WTC11 (cell line): ENCODE measurements at regions not wholly inside any gene's neighbourhood (a gene's known extent, or its start where the extent isn't known, plus 50 kb on each side); places are given as distances from the start of the nearest gene placed in this dataset.

Experiments used
- ATAC-seq: fragments of 200-7000 bp; cut with Tn5 transposase; 2 replicates; pipeline ENCODE4 v1.10.0; 2021; ENCODE audit warnings: mild to moderate bottlenecking, moderate library complexity
- CTCF ChIA-PET: fragments of 300-600 bp; sonication (Branson Sonifier 250); formaldehyde crosslinking; loops from one replicate; lab custom pipeline; 2021; ENCODE audit warnings: antibody characterized with exemption; lab: Charles Lee
- POLR2A ChIA-PET: fragments of 350-600 bp; sonication (Branson Sonifier 250); formaldehyde crosslinking; loops from one replicate; lab custom pipeline; 2021; ENCODE audit warnings: antibody characterized with exemption; lab: Charles Lee
- DNase-seq: peaks from one replicate; pipeline ENCODE4 v3.0.0; 2021; ENCODE audit warnings: low spot score
- H3K27ac Mint-ChIP-seq: 2 replicates; pipeline ENCODE4 v1.8.0; 2021; ENCODE audit warnings: mixed read lengths
- H3K27me3 Mint-ChIP-seq: 2 replicates; pipeline ENCODE4 v1.8.0; 2021; ENCODE audit warnings: low read depth, mild to moderate bottlenecking, moderate library complexity, mixed read lengths
- H3K36me3 Mint-ChIP-seq: 2 replicates; pipeline ENCODE4 v1.8.0; 2021; ENCODE audit warnings: mixed read lengths
- H3K4me1 Mint-ChIP-seq: 2 replicates; pipeline ENCODE4 v1.8.0; 2022; ENCODE audit warnings: mixed read lengths
- H3K4me3 Mint-ChIP-seq: 2 replicates; pipeline ENCODE4 v1.8.0; 2021; ENCODE audit warnings: mild to moderate bottlenecking, moderate library complexity, mixed read lengths
- H3K9me3 Mint-ChIP-seq: 2 replicates; pipeline ENCODE4 v1.8.0; 2021; ENCODE audit warnings: mixed read lengths
- ETV6 ChIP-seq: sonication (generic); formaldehyde crosslinking; IDR thresholded peaks from 2 replicates; pipeline ENCODE4 v1.8.1; 2022; ENCODE audit warnings: mild to moderate bottlenecking, missing genetic modification reagents
- GRHL2 ChIP-seq: fragments of 250-450 bp; sonication (Bioruptor Pico); IDR thresholded peaks from 2 replicates; pipeline ENCODE4 v1.8.0; 2022; ENCODE audit warnings: mild to moderate bottlenecking, moderate library complexity; ENCODE audit not compliant: insufficient replicate concordance, severe bottlenecking
- HMGA2 ChIP-seq: fragments of 250-450 bp; sonication (Bioruptor Pico); IDR thresholded peaks from 2 replicates; pipeline ENCODE4 v1.4.0; 2021; ENCODE audit warnings: mild to moderate bottlenecking, moderate library complexity
- JUN ChIP-seq: sonication (generic); formaldehyde crosslinking; IDR thresholded peaks from 2 replicates; pipeline ENCODE4 v1.8.0; 2023; ENCODE audit warnings: mild to moderate bottlenecking, missing genetic modification reagents
- MXD4 ChIP-seq: fragments of 250-450 bp; sonication (Bioruptor Pico); IDR thresholded peaks from 2 replicates; pipeline ENCODE4 v1.8.0; 2021; ENCODE audit warnings: mild to moderate bottlenecking, moderate library complexity, borderline replicate concordance
- RELA ChIP-seq: sonication (generic); formaldehyde crosslinking; IDR thresholded peaks from 2 replicates; pipeline ENCODE4 v1.8.1; 2022; ENCODE audit warnings: missing genetic modification reagents, mild to moderate bottlenecking, borderline replicate concordance
- SMAD3 ChIP-seq: sonication (generic); formaldehyde crosslinking; IDR thresholded peaks from 2 replicates; pipeline ENCODE4 v1.8.0; 2022; ENCODE audit warnings: missing genetic modification reagents, mild to moderate bottlenecking, borderline replicate concordance
- TEAD1 ChIP-seq: sonication (generic); formaldehyde crosslinking; IDR thresholded peaks from 2 replicates; pipeline ENCODE4 v1.8.0; 2022; ENCODE audit warnings: mild to moderate bottlenecking, missing genetic modification reagents
- TEAD4 ChIP-seq: sonication (generic); formaldehyde crosslinking; IDR thresholded peaks from 2 replicates; pipeline ENCODE4 v1.8.0; 2022; ENCODE audit warnings: mild to moderate bottlenecking, missing genetic modification reagents
- ZNF232 ChIP-seq: sonication (generic); formaldehyde crosslinking; IDR thresholded peaks from 2 replicates; pipeline ENCODE4 v1.8.0; 2022; ENCODE audit warnings: mild to moderate bottlenecking, missing genetic modification reagents
- ZNF317 ChIP-seq: sonication (generic); formaldehyde crosslinking; IDR thresholded peaks from 2 replicates; pipeline ENCODE4 v1.8.1; 2023; ENCODE audit warnings: low read depth, mild to moderate bottlenecking, moderate library complexity, missing genetic modification reagents, borderline replicate concordance
- ZNF416 ChIP-seq: fragments of 250-450 bp; sonication (Bioruptor Pico); IDR thresholded peaks from 2 replicates; pipeline ENCODE4 v1.9.0; 2021; ENCODE audit warnings: mild to moderate bottlenecking, inconsistent platforms
- TF ChIP-seq, protein P1 (sequence below): sonication (generic); formaldehyde crosslinking; IDR thresholded peaks from 2 replicates; pipeline ENCODE4 v1.8.0; 2022; ENCODE audit warnings: mild to moderate bottlenecking, missing genetic modification reagents
- TF ChIP-seq, protein P2 (sequence below): sonication (generic); formaldehyde crosslinking; IDR thresholded peaks from 2 replicates; pipeline ENCODE4 v1.8.1; 2023; ENCODE audit warnings: mild to moderate bottlenecking, missing genetic modification reagents
- TF ChIP-seq, protein P3 (sequence below): fragments of 250-450 bp; sonication (Bioruptor Pico); IDR thresholded peaks from 2 replicates; pipeline ENCODE4 v1.9.0; 2021; ENCODE audit warnings: mild to moderate bottlenecking
- TF ChIP-seq, protein P4 (sequence below): sonication (generic); formaldehyde crosslinking; IDR thresholded peaks from 2 replicates; pipeline ENCODE4 v1.8.1; 2022; ENCODE audit warnings: mild to moderate bottlenecking, missing genetic modification reagents, moderate library complexity, borderline replicate concordance
- TF ChIP-seq, protein P5 (sequence below): sonication (generic); formaldehyde crosslinking; IDR thresholded peaks from 2 replicates; pipeline ENCODE4 v1.8.0; 2023; ENCODE audit warnings: missing genetic modification reagents, mild to moderate bottlenecking, borderline replicate concordance
- TF ChIP-seq, protein P6 (sequence below): sonication (generic); formaldehyde crosslinking; IDR thresholded peaks from 2 replicates; pipeline ENCODE4 v1.8.1; 2023; ENCODE audit warnings: mild to moderate bottlenecking, moderate library complexity, missing genetic modification reagents
- TF ChIP-seq, protein P7 (sequence below): sonication (generic); formaldehyde crosslinking; IDR thresholded peaks from 2 replicates; pipeline ENCODE4 v1.8.1; 2022; ENCODE audit warnings: low read depth, missing genetic modification reagents, borderline replicate concordance

DNA sequence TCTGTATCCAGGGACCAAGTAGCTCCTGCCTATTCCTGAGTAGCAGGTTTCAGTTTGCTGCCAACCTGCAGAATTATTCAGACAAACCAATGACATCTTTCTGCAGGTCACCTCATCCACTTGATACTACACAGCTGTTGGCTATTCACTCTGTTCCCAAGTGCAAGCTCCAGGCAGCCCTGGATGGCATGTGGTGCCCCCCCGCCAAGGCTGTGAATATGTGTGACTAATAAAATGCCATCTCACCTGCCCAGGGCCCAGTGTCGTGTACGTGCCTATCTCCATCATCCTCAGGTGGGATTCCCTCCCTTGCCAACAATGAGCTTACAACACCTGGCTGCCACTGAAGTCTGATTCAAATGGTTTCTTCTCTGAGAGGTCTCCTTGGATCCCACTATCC lies 125.8 kb downstream of the RAB11FIP2 start:
- ChIA-PET CTCF (no interaction called here), POLR2A (no interaction called here)
- Mint-ChIP-seq H3K36me3 (no peaks in the 10 kb centered on the region), H3K4me3 (no peak overlapping the region), H3K27ac (no peak overlapping the region), H3K4me1 (no peaks in the 10 kb centered on the region), H3K27me3 (no peaks in the 10 kb centered on the region), H3K9me3 (no peaks in the 10 kb centered on the region)
- DNase-seq = no peak
- no peak for ATAC-seq
- TF ChIP-seq ZNF232 (CRISPR knock-in tag) (no peak), ZNF416 (CRISPR knock-in tag) (no peak), TEAD4 (CRISPR knock-in tag) (no peak), ETV6 (CRISPR knock-in tag) (no peak), TEAD1 (CRISPR knock-in tag) (no peak), ZNF317 (CRISPR knock-in tag) (no peak)
- TF ChIP-seq, protein P1, sequence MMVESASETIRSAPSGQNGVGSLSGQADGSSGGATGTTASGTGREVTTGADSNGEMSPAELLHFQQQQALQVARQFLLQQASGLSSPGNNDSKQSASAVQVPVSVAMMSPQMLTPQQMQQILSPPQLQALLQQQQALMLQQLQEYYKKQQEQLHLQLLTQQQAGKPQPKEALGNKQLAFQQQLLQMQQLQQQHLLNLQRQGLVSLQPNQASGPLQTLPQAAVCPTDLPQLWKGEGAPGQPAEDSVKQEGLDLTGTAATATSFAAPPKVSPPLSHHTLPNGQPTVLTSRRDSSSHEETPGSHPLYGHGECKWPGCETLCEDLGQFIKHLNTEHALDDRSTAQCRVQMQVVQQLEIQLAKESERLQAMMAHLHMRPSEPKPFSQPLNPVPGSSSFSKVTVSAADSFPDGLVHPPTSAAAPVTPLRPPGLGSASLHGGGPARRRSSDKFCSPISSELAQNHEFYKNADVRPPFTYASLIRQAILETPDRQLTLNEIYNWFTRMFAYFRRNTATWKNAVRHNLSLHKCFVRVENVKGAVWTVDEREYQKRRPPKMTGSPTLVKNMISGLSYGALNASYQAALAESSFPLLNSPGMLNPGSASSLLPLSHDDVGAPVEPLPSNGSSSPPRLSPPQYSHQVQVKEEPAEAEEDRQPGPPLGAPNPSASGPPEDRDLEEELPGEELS = no peak
- TF ChIP-seq, protein P2, sequence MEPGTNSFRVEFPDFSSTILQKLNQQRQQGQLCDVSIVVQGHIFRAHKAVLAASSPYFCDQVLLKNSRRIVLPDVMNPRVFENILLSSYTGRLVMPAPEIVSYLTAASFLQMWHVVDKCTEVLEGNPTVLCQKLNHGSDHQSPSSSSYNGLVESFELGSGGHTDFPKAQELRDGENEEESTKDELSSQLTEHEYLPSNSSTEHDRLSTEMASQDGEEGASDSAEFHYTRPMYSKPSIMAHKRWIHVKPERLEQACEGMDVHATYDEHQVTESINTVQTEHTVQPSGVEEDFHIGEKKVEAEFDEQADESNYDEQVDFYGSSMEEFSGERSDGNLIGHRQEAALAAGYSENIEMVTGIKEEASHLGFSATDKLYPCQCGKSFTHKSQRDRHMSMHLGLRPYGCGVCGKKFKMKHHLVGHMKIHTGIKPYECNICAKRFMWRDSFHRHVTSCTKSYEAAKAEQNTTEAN (CRISPR knock-in tag) = no peak
- TF ChIP-seq, protein P3, sequence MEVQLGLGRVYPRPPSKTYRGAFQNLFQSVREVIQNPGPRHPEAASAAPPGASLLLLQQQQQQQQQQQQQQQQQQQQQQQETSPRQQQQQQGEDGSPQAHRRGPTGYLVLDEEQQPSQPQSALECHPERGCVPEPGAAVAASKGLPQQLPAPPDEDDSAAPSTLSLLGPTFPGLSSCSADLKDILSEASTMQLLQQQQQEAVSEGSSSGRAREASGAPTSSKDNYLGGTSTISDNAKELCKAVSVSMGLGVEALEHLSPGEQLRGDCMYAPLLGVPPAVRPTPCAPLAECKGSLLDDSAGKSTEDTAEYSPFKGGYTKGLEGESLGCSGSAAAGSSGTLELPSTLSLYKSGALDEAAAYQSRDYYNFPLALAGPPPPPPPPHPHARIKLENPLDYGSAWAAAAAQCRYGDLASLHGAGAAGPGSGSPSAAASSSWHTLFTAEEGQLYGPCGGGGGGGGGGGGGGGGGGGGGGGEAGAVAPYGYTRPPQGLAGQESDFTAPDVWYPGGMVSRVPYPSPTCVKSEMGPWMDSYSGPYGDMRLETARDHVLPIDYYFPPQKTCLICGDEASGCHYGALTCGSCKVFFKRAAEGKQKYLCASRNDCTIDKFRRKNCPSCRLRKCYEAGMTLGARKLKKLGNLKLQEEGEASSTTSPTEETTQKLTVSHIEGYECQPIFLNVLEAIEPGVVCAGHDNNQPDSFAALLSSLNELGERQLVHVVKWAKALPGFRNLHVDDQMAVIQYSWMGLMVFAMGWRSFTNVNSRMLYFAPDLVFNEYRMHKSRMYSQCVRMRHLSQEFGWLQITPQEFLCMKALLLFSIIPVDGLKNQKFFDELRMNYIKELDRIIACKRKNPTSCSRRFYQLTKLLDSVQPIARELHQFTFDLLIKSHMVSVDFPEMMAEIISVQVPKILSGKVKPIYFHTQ = no peak
- TF ChIP-seq, protein P4, sequence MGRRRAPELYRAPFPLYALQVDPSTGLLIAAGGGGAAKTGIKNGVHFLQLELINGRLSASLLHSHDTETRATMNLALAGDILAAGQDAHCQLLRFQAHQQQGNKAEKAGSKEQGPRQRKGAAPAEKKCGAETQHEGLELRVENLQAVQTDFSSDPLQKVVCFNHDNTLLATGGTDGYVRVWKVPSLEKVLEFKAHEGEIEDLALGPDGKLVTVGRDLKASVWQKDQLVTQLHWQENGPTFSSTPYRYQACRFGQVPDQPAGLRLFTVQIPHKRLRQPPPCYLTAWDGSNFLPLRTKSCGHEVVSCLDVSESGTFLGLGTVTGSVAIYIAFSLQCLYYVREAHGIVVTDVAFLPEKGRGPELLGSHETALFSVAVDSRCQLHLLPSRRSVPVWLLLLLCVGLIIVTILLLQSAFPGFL (CRISPR knock-in tag) = no peak
- TF ChIP-seq, protein P5, sequence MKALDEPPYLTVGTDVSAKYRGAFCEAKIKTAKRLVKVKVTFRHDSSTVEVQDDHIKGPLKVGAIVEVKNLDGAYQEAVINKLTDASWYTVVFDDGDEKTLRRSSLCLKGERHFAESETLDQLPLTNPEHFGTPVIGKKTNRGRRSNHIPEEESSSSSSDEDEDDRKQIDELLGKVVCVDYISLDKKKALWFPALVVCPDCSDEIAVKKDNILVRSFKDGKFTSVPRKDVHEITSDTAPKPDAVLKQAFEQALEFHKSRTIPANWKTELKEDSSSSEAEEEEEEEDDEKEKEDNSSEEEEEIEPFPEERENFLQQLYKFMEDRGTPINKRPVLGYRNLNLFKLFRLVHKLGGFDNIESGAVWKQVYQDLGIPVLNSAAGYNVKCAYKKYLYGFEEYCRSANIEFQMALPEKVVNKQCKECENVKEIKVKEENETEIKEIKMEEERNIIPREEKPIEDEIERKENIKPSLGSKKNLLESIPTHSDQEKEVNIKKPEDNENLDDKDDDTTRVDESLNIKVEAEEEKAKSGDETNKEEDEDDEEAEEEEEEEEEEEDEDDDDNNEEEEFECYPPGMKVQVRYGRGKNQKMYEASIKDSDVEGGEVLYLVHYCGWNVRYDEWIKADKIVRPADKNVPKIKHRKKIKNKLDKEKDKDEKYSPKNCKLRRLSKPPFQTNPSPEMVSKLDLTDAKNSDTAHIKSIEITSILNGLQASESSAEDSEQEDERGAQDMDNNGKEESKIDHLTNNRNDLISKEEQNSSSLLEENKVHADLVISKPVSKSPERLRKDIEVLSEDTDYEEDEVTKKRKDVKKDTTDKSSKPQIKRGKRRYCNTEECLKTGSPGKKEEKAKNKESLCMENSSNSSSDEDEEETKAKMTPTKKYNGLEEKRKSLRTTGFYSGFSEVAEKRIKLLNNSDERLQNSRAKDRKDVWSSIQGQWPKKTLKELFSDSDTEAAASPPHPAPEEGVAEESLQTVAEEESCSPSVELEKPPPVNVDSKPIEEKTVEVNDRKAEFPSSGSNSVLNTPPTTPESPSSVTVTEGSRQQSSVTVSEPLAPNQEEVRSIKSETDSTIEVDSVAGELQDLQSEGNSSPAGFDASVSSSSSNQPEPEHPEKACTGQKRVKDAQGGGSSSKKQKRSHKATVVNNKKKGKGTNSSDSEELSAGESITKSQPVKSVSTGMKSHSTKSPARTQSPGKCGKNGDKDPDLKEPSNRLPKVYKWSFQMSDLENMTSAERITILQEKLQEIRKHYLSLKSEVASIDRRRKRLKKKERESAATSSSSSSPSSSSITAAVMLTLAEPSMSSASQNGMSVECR (CRISPR knock-in tag) = no peak

DNA sequence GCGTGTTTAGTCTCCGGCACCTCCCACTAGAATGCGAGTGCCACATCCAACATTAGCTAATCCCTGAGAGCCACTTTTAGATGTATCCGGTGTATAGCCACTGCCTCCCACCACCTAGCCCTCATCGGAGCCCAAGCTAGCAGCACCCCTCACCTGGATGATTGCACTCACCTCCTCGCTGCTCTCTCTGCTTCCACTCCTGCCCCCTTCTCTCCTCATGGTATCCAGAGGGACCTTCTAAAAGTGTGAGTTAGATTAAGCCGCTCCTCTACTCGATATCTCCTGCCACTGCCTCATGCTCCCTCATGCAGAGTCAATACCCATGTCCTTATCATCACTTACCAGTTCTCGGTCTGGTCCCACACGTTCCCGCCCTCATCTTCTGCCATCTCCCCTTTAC lies 125.3 kb downstream of the RAB11FIP2 start:
- Mint-ChIP-seq H3K27me3 (no peaks in the 10 kb centered on the region), H3K9me3 (no peaks in the 10 kb centered on the region), H3K36me3 (no peaks in the 10 kb centered on the region), H3K27ac (no peak overlapping the region), H3K4me1 (no peaks in the 10 kb centered on the region), H3K4me3 (no peak overlapping the region)
- no peak for DNase-seq
- POLR2A ChIA-PET = no interaction called here
- no peak for ATAC-seq
- CTCF ChIA-PET = no interaction called here
- TF ChIP-seq, protein P6, sequence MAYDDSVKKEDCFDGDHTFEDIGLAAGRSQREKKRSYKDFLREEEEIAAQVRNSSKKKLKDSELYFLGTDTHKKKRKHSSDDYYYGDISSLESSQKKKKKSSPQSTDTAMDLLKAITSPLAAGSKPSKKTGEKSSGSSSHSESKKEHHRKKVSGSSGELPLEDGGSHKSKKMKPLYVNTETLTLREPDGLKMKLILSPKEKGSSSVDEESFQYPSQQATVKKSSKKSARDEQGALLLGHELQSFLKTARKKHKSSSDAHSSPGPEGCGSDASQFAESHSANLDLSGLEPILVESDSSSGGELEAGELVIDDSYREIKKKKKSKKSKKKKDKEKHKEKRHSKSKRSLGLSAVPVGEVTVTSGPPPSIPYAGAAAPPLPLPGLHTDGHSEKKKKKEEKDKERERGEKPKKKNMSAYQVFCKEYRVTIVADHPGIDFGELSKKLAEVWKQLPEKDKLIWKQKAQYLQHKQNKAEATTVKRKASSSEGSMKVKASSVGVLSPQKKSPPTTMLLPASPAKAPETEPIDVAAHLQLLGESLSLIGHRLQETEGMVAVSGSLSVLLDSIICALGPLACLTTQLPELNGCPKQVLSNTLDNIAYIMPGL (CRISPR knock-in tag) = no peak
- TF ChIP-seq SMAD3 = no peak
- TF ChIP-seq, protein P2 (CRISPR knock-in tag) = no peak
- no peak for TF ChIP-seq TEAD4 (CRISPR knock-in tag)
- TF ChIP-seq HMGA2 (CRISPR knock-in tag) = no peak
- no peak for TF ChIP-seq MXD4
- TF ChIP-seq GRHL2 (CRISPR knock-in tag) = no peak
- no peak for TF ChIP-seq RELA
- TF ChIP-seq JUN (CRISPR knock-in tag) = no peak
- TF ChIP-seq, protein P7, sequence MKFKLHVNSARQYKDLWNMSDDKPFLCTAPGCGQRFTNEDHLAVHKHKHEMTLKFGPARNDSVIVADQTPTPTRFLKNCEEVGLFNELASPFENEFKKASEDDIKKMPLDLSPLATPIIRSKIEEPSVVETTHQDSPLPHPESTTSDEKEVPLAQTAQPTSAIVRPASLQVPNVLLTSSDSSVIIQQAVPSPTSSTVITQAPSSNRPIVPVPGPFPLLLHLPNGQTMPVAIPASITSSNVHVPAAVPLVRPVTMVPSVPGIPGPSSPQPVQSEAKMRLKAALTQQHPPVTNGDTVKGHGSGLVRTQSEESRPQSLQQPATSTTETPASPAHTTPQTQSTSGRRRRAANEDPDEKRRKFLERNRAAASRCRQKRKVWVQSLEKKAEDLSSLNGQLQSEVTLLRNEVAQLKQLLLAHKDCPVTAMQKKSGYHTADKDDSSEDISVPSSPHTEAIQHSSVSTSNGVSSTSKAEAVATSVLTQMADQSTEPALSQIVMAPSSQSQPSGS (CRISPR knock-in tag) = no peak
